ENCODE measurements at regions not wholly inside any gene's neighbourhood (a gene's known extent, or its start where the extent isn't known, plus 50 kb on each side); places are given as distances from the start of the nearest gene placed in this dataset.

DNA sequence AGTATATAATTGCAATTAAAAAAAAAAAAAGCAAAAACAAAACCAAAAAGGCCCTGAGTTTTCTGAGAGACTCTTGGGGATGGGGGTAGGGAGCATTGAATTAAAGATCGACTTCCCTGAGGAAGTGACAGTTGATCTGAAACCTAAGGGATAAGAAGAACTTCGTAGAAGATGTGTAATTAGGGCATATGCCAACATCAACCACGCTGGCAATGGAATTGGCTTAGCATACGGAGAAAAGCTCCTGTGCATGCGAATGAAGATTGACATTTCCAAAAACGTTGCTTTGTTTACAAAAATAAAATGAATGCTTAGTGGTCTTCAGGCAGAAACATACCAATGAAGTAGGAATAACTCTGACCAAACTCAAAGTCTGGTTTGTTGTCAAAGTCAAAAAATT, 307.6 kb upstream of the ZNF521 start:
- DNase-seq (no peak), ATAC-seq (ENCODE audit: low read depth) (no peak)
- no peaks in the 10 kb centered on the region for H3K9me3 Mint-ChIP-seq
- H3K27ac Mint-ChIP-seq: no peak overlapping the region
- H3K27me3 Mint-ChIP-seq: no peaks in the 10 kb centered on the region
- no peaks in the 10 kb centered on the region for H3K36me3 Mint-ChIP-seq
- H3K4me3 Mint-ChIP-seq: no peak overlapping the region
- POLR2A ChIA-PET: no interaction called here
- H3K4me1 Mint-ChIP-seq: no peaks in the 10 kb centered on the region

DNA sequence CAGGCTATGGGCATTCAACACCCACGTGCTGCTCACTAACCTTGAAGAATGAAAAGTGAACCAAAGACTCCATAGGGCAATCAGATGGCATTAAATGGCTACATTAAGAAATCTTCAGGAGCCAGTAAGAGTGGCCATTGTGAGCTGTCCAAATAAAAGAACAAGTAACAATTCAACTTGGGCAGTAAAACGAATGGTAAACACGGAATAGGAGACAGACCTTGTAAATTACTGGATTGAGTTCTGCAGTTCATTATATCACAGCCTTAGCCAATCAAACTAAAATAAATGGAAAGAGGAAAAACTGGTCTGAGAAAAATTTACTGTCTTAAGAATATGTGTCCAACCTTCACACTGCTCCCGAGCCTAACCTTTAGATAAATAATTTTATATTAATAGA, 306.5 kb upstream of the ZNF521 start:
- Mint-ChIP-seq H3K36me3 (no peaks in the 10 kb centered on the region), H3K9me3 (no peaks in the 10 kb centered on the region), H3K4me3 (no peak overlapping the region), H3K27me3 (no peaks in the 10 kb centered on the region), H3K27ac (no peak overlapping the region), H3K4me1 (no peaks in the 10 kb centered on the region)
- POLR2A ChIA-PET: no interaction called here
- ATAC-seq (ENCODE audit: low read depth) (no peak), DNase-seq (no peak)

DNA sequence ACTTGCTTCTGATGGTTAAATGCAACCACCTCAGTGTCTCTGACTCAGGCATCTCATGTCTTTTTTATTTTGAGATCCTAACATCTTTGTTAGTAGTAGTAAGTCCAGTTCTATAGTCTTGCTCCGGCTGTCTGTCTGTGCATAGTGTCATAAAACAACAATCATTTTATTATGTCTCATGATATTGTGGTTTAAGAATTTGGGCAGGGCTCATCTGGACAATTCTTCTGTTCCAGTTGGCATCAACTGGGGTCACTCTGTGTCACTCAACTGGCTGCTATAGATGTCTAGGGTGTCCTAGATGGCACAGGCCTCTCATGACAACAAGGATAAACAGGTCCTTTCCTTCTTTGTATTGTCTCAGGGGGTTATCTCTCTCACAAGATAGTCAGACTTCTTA, 299.6 kb upstream of the ZNF521 start:
- H3K27ac Mint-ChIP-seq: no peak overlapping the region
- H3K4me1 Mint-ChIP-seq: no peaks in the 10 kb centered on the region
- no peaks in the 10 kb centered on the region for H3K27me3 Mint-ChIP-seq
- no peaks in the 10 kb centered on the region for H3K9me3 Mint-ChIP-seq
- H3K36me3 Mint-ChIP-seq: no peaks in the 10 kb centered on the region
- H3K4me3 Mint-ChIP-seq: no peak overlapping the region
- POLR2A ChIA-PET: no interaction called here
- no peak for DNase-seq
- ATAC-seq (ENCODE audit: low read depth): no peak

DNA sequence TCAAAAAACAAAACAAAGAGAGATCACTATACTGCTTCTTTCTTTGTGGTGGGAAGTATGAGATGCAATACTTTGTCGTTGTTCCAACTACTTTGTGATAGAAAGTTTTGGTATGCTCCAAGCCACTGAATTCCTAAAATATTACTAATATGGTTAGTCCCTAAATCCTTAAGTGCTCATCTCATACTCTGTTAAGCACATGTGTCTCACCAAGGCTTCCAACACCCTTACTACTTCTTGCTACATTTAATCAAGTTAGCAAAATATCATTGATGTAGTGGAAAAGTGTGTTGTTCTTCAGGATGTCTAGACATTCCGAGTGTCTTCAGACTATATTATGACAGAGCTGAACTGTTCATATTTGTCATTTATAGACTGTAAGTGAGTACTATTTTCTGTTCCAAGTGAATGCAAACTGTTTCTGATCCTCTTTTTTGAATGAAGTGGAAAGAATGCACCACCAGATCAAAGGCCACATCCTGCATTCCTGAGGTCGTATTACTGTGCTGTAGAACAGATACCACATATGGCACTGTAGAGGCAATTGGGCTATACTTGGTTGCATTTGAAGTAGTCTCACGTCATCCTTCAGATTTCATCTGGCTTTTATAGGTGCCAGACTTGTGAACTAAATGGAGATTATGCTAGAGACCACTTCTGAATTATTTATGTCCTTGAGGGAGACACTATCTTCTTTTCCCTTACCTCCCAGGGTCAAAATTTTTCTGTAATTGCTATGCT, 298.4 kb upstream of the ZNF521 start:
- POLR2A ChIA-PET: no interaction called here
- no peak overlapping the region for H3K27ac Mint-ChIP-seq
- H3K36me3 Mint-ChIP-seq: no peaks in the 10 kb centered on the region

DNA sequence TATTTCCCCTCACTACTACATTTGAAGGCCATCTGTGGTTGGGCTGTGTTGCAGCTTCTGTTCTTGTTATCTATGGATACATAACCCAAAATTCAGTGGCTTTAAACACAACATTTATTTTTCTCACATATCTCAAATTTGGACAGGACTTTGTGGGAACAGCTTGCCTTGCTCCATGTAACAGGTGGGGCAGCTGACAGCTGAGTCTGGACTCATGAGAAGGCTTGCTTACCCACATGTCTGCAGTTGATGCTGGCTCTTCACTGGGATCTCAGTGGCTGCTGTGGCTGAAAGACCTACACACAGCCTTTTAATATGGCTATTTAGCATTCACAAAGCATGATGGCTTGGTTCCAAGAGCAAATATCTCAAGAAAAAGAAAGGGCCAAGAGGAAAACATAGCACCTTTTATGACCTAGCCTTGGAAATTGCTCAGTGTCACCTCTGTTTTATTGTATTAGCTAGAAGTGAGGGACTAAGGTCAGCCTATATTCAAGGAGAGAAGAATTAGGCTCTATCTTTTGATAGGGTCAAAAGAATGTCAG, 296.8 kb upstream of the ZNF521 start:
- POLR2A ChIA-PET: no interaction called here
- no peak for DNase-seq
- Mint-ChIP-seq H3K4me3 (no peak overlapping the region), H3K27ac (no peak overlapping the region), H3K9me3 (no peaks in the 10 kb centered on the region), H3K36me3 (no peaks in the 10 kb centered on the region), H3K4me1 (no peaks in the 10 kb centered on the region), H3K27me3 (no peaks in the 10 kb centered on the region)
- no peak for ATAC-seq (ENCODE audit: low read depth)

More for the DNA sequence above, 298.4 kb upstream of the ZNF521 start:
- Mint-ChIP-seq H3K4me1 (no peaks in the 10 kb centered on the region), H3K9me3 (no peaks in the 10 kb centered on the region), H3K27me3 (no peaks in the 10 kb centered on the region), H3K4me3 (no peak overlapping the region)
- no peak for ATAC-seq (ENCODE audit: low read depth)
- DNase-seq: no peak

DNA sequence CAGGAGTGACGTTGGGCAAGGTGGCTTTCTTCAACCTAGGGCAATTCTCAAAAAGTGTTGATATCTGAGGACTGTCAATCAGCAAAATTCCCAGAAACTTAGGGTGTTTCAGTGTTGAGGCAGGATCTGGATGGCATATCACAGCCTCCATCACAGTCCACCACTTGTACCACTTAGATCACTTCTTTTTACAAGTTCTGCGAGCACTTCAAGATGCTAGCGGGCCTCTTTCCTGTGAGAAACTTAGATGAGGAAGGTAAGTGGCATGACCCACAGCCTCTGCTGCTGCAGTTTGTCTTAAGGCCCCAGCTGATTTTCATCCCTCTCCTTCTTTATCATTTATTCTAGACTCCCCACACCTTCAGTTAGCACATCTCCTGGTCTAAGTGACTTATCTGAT, 295.4 kb upstream of the ZNF521 start:
- POLR2A ChIA-PET: no interaction called here
- H3K9me3 Mint-ChIP-seq: no peaks in the 10 kb centered on the region
- ATAC-seq (ENCODE audit: low read depth) (no peak), DNase-seq (no peak)
- H3K4me3 Mint-ChIP-seq: no peak overlapping the region
- no peak overlapping the region for H3K27ac Mint-ChIP-seq
- no peaks in the 10 kb centered on the region for H3K27me3 Mint-ChIP-seq
- no peaks in the 10 kb centered on the region for H3K4me1 Mint-ChIP-seq
- no peaks in the 10 kb centered on the region for H3K36me3 Mint-ChIP-seq

DNA sequence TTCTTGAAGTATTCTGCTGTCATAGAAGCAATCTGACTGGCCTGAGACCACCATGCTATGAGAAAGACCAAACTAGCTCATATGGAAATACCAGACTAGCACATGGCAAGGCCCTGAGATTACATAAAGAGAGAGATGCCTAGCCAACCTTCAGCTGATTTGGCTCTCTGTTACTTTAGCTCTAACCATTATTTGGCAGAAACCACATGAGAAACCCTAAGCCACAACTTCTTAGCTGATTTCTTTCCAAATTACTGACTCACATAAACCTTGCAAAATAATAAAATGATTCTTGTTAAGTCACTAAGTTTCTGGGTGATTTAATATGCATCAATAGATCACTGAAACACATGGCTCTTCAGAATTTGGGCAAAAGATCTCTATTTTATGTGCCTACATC, 295.0 kb upstream of the ZNF521 start:
- H3K4me3 Mint-ChIP-seq: no peak overlapping the region
- H3K4me1 Mint-ChIP-seq: no peaks in the 10 kb centered on the region
- POLR2A ChIA-PET: no interaction called here
- no peak for ATAC-seq (ENCODE audit: low read depth)
- no peak overlapping the region for H3K27ac Mint-ChIP-seq
- no peaks in the 10 kb centered on the region for H3K9me3 Mint-ChIP-seq
- no peaks in the 10 kb centered on the region for H3K36me3 Mint-ChIP-seq
- H3K27me3 Mint-ChIP-seq: no peaks in the 10 kb centered on the region
- DNase-seq: no peak

DNA sequence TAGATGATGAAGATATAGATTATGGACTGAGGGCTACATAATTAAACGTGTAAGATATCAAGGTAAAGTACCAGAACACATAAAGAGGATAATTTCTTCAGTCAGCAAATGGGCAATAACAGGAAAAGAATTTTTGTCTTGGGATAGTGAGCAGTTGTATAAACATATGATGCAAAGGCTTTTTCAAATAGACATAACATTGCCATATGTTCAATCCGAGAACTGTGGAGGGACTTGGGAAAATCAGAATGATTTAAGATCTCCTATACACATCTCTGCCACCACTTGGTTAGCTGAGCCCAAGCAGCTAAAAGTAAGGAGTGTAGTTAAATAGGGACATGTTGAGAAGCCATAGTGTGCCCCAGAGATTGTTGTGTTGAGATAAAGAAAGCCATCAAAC, 287.6 kb upstream of the ZNF521 start:
- Mint-ChIP-seq H3K27ac (no peak overlapping the region), H3K36me3 (no peaks in the 10 kb centered on the region), H3K27me3 (no peaks in the 10 kb centered on the region), H3K4me1 (no peaks in the 10 kb centered on the region), H3K9me3 (no peaks in the 10 kb centered on the region), H3K4me3 (no peak overlapping the region)
- ATAC-seq (ENCODE audit: low read depth) (no peak), DNase-seq (no peak)
- POLR2A ChIA-PET: no interaction called here

DNA sequence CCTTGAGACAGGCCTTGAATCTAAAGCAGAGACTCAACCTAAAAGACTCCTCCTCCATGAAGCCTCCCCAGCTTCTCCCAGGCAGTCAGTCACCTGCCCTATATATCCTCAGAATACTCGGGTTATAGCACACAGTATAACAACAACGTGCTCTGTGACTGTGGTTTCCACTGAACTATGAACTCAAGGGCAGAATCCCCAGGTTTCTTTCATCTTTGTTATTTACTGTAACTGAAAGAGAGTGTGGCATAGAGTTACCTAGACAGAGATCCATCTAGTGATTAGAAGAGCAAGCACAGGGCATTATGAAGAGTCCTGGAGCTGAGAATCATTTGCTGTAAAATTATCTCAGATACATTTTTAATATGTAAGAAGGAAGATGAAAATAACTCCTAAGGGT, 281.6 kb upstream of the ZNF521 start:
- DNase-seq: no peak
- H3K4me3 Mint-ChIP-seq: no peak overlapping the region
- H3K4me1 Mint-ChIP-seq: no peaks in the 10 kb centered on the region
- no peaks in the 10 kb centered on the region for H3K27me3 Mint-ChIP-seq
- POLR2A ChIA-PET: no interaction called here
- peaks cover 3% of the 10 kb centered on the region for H3K9me3 Mint-ChIP-seq
- H3K27ac Mint-ChIP-seq: no peak overlapping the region
- H3K36me3 Mint-ChIP-seq: no peaks in the 10 kb centered on the region
- ATAC-seq (ENCODE audit: low read depth): no peak

DNA sequence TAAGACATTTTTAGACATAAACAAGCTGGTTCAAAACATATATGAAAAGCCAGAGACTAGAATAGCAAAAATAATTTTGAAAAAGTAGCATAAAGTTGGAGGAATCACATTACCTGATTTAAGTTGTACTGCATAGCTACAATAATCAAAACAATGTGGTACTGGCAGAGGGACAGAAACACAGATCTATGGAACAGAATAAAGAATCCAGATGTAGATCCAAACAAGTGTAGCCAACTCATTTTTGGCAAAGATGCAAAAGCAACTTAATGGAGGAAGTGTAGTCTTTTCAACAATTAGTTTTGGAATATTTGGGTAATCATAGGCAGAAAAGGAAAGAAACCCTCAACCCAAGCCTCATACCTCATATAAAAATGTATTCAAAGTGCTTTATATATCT, 278.7 kb upstream of the ZNF521 start:
- Mint-ChIP-seq H3K36me3 (no peaks in the 10 kb centered on the region), H3K27me3 (no peaks in the 10 kb centered on the region), H3K9me3 (peaks cover 12% of the 10 kb centered on the region), H3K4me1 (no peaks in the 10 kb centered on the region), H3K27ac (no peak overlapping the region), H3K4me3 (no peak overlapping the region)
- DNase-seq (no peak), ATAC-seq (ENCODE audit: low read depth) (no peak)
- POLR2A ChIA-PET: no interaction called here

DNA sequence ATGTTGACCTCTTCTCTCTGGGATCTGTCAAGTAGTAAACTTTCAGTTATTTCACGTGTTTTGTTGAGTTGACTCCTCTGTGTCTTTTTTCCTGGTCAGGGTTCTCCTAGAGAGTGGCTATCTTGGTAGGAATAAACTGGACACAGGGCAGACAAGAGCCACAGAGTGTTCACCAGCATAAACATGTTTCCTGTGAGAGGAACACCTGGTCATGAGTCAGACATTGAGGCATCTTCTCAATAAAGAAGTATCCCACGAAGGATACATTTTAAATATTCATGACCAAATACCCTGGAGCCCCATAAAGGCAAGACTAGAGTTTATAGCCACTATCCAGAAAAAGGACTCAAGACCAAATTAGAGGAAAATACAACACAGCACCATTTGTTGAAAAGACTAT, 269.7 kb upstream of the ZNF521 start:
- DNase-seq: no peak
- H3K27me3 Mint-ChIP-seq: no peaks in the 10 kb centered on the region

DNA sequence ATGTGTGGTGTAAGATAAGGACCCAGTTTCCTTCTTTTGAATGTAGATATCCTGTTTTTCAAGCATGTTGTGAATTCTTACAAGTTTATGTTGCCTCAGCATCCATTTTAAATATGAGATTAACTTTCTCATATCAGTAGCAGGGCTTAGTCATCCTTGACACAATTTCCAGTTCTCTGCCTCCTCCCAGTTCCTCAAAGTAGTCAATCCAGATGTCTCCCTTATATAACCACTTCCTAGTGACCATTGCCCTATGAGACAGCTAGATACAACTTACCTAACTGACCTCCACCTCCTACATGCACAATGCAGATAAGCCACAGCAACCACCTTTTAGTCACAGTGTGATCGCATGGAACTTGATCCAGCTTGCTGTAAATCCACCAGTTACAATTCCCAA, 269.2 kb upstream of the ZNF521 start:
- Mint-ChIP-seq H3K27me3 (no peaks in the 10 kb centered on the region), H3K27ac (no peak overlapping the region), H3K4me3 (no peak overlapping the region), H3K9me3 (peaks cover 5% of the 10 kb centered on the region), H3K36me3 (no peaks in the 10 kb centered on the region), H3K4me1 (no peaks in the 10 kb centered on the region)
- POLR2A ChIA-PET: no interaction called here
- DNase-seq: no peak
- ATAC-seq (ENCODE audit: low read depth): no peak

More for the DNA sequence above, 269.7 kb upstream of the ZNF521 start:
- POLR2A ChIA-PET: no interaction called here
- Mint-ChIP-seq H3K27ac (no peak overlapping the region), H3K4me1 (no peaks in the 10 kb centered on the region), H3K4me3 (no peak overlapping the region), H3K36me3 (no peaks in the 10 kb centered on the region), H3K9me3 (peaks cover 8% of the 10 kb centered on the region)
- ATAC-seq (ENCODE audit: low read depth): no peak

DNA sequence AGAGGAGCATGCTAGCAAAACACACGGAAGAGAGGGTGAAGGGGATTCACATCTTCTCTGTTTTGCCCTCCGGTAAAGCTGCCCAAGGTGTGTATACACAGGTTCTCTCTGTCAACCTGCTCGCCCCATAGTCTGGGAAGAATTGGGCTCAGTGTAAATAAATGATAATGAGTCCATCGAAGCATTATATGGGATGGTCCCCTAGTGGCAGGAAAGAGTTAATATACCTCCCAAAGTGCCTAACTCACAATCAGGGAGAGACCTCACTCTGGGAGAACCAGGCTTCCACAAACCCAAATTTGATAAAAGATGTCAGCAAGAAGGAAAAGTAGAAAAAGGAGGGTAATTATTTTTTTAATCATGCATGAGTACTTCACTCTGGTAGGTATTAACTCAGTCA, 262.2 kb upstream of the ZNF521 start:
- no peaks in the 10 kb centered on the region for H3K27me3 Mint-ChIP-seq
- no peak for ATAC-seq (ENCODE audit: low read depth)
- POLR2A ChIA-PET: no interaction called here

DNA sequence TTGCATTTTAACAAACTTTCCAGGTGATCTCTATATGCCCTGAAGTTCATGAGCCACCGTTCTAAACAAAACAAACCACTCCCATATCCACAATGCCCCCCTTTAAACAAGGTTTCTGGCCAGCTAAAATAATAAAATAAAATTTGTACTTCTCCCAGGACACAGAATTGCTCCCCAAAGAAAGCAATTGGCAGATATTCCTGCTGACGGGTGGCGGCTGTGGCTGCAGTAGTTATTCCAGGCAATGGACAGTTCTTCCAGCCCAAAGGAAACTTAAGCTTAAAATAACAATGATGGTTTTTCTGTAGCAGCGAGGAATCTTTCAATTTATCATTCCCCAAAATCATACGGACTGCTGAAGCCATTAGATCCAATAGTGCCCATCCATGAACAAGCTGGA, 260.5 kb upstream of the ZNF521 start:
- Mint-ChIP-seq H3K9me3 (no peaks in the 10 kb centered on the region), H3K27ac (no peak overlapping the region), H3K4me3 (no peak overlapping the region), H3K4me1 (no peaks in the 10 kb centered on the region), H3K36me3 (no peaks in the 10 kb centered on the region), H3K27me3 (no peaks in the 10 kb centered on the region)
- POLR2A ChIA-PET: no interaction called here
- ATAC-seq (ENCODE audit: low read depth): no peak
- no peak for DNase-seq

More for the DNA sequence above, 262.2 kb upstream of the ZNF521 start:
- H3K9me3 Mint-ChIP-seq: no peaks in the 10 kb centered on the region
- DNase-seq: no peak
- no peaks in the 10 kb centered on the region for H3K36me3 Mint-ChIP-seq
- no peak overlapping the region for H3K27ac Mint-ChIP-seq
- H3K4me3 Mint-ChIP-seq: no peak overlapping the region
- H3K4me1 Mint-ChIP-seq: no peaks in the 10 kb centered on the region

DNA sequence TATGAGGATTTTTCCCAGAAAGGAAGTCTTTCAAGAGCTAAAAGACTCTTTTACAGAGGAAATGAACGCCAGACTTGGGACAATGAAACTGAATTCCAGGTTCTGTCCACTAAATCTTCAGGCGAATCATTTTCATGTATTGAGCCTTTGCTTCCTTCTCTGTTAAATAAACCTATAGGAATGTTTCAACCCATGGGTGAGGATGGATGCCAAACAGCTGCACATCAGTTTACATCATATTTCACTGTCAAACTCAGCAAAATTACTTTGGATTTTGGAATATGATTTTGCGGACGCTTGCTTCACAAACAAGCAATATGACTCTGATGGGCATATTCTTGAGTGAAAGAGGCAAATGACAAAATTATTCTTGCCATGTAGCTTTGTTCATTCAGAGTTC, 256.1 kb upstream of the ZNF521 start:
- ATAC-seq (ENCODE audit: low read depth) (no peak), DNase-seq (no peak)
- H3K4me1 Mint-ChIP-seq: no peaks in the 10 kb centered on the region
- H3K36me3 Mint-ChIP-seq: no peaks in the 10 kb centered on the region
- no peaks in the 10 kb centered on the region for H3K27me3 Mint-ChIP-seq
- POLR2A ChIA-PET: no interaction called here
- H3K9me3 Mint-ChIP-seq: no peaks in the 10 kb centered on the region
- no peak overlapping the region for H3K27ac Mint-ChIP-seq
- no peak overlapping the region for H3K4me3 Mint-ChIP-seq
